ACC112 (cell line): ENCODE measurements at regions not wholly inside any gene's neighbourhood (a gene's known extent, or its start where the extent isn't known, plus 50 kb on each side); places are given as distances from the start of the nearest gene placed in this dataset.
A peak's percentile ranks its signal among the peaks of the same experiment; 100 is the strongest.
"Not testable (repeated sequence)": the region's sequence is repeated elsewhere in the genome, so short reads cannot be mapped to it uniquely, and the experiment has no call there.

ENCODE experiments used
- H2AFZ ChIP-seq: fragments of 200-600 bp; sonication (generic); one replicate; pipeline ENCODE4 v1.6.0; 2017; ENCODE audit warnings: antibody characterized with exemption, low read length; ENCODE audit not compliant: unreplicated experiment
- H3K27ac ChIP-seq: fragments of 200-600 bp; sonication (generic); 2 replicates; pipeline ENCODE4 v1.5.1; 2014; ENCODE audit warnings: low read depth, mild to moderate bottlenecking, antibody characterized with exemption, low read length, moderate library complexity
- H3K27me3 ChIP-seq: fragments of 200-600 bp; sonication (generic); 2 replicates; pipeline ENCODE4 v1.6.1; 2014; ENCODE audit warnings: mild to moderate bottlenecking, antibody characterized with exemption, low read length, moderate library complexity, mixed read lengths; ENCODE audit not compliant: insufficient read depth
- H3K36me3 ChIP-seq: fragments of 200-600 bp; sonication (generic); 2 replicates; pipeline ENCODE4 v1.6.1; 2016; ENCODE audit warnings: mild to moderate bottlenecking, antibody characterized with exemption, low read length, moderate library complexity, mixed read lengths; ENCODE audit not compliant: insufficient read depth
- H3K4me1 ChIP-seq: fragments of 200-600 bp; sonication (generic); one replicate; pipeline ENCODE4 v1.6.1; 2016; ENCODE audit warnings: low read length, mixed read lengths; ENCODE audit not compliant: insufficient read depth, unreplicated experiment, control insufficient read depth
- H3K4me3 ChIP-seq: fragments of 200-600 bp; sonication (generic); 2 replicates; pipeline ENCODE4 v1.5.1; 2014; ENCODE audit warnings: mild to moderate bottlenecking, low read depth, low read length
- H3K79me2 ChIP-seq: fragments of 200-600 bp; sonication (generic); one replicate; pipeline ENCODE4 v1.6.0; 2016; ENCODE audit warnings: low read length; ENCODE audit not compliant: control insufficient read depth, unreplicated experiment, insufficient read depth

DNA sequence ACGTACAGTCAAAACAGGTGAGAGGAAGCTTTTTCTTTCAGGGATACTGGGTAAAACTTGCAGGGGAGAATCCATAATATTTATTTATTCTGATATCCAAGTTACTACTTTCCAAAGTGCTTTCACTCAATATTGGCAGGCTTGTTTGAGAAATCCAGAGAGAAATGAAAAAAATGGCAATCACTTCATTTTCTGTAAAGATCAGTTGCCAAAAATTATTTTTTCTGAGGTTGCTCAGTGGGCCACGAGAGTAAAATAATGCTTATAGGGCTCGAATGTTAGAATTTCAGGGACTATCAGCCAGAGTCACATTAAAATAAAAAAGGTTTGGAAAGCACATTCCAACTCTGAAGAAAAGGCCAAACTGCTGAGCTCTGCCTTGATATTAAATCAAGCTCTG, 324.6 kb upstream of the RND3 start:
- no peaks in the 10 kb centered on the region for H3K79me2 ChIP-seq
- H3K4me3 ChIP-seq = no peak overlapping the region
- no peaks in the 10 kb centered on the region for H3K4me1 ChIP-seq
- no peaks in the 10 kb centered on the region for H3K36me3 ChIP-seq
- H3K27me3 ChIP-seq = no peaks in the 10 kb centered on the region
- H3K27ac ChIP-seq = no peak overlapping the region
- H2AFZ ChIP-seq = peak overlapping the region; percentile 44

GRCh38 chr2:150811259-150811855, 323.9 kb upstream of the RND3 start:
- Histone ChIP-seq H3K4me1 (no peaks in the 10 kb centered on the region), H3K36me3 (no peaks in the 10 kb centered on the region), H3K27ac (no peak overlapping the region), H3K27me3 (no peaks in the 10 kb centered on the region), H3K4me3 (no peak overlapping the region), H3K79me2 (no peaks in the 10 kb centered on the region), H2AFZ (peak overlapping the region; percentile 71)

DNA sequence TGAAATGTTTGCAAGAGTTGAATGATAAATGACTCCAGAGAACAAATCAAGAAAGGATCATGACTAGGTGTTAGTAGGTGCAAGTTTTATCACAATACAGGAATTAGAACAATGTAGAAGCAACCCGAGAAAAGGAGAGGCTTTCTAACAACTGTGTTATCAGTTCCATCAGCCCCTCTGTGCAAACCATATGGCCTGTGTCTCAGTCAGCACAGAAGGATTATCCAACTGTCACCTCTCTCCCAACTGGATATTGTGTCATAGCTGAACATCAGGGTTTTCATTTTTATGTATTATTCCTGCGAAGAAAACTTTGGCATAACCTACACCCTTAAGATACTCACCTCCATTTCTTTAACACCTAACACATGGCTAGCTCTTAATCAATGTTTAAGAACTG, 321.6 kb upstream of the RND3 start:
- Histone ChIP-seq H3K36me3 (no peaks in the 10 kb centered on the region), H3K4me3 (no peak overlapping the region), H3K79me2 (no peaks in the 10 kb centered on the region), H3K27me3 (no peaks in the 10 kb centered on the region), H3K4me1 (no peaks in the 10 kb centered on the region), H3K27ac (no peak overlapping the region), H2AFZ (no peak overlapping the region)

DNA sequence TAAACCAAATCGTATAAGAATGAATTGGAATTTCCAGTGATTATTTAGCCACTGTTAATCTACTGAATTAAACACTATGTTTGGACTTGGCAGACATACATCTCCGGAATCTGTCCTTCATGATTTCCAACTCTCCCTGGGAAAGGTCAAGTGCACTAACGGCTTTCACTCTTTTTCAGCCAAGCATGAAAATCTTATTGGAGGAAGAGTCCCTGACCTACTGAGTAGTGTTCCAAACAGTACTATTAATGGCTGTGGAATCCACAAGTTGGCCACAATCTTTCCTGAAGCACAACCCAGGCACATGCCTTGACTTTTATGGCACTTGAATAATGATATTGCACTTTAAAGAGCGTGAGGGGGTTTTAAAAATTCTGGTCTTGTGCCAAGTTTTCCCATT, 318.9 kb upstream of the RND3 start:
- Histone ChIP-seq H3K27me3 (no peaks in the 10 kb centered on the region), H3K79me2 (no peaks in the 10 kb centered on the region), H3K36me3 (no peaks in the 10 kb centered on the region), H2AFZ (no peak overlapping the region), H3K4me3 (no peak overlapping the region), H3K27ac (no peak overlapping the region), H3K4me1 (no peaks in the 10 kb centered on the region)

DNA sequence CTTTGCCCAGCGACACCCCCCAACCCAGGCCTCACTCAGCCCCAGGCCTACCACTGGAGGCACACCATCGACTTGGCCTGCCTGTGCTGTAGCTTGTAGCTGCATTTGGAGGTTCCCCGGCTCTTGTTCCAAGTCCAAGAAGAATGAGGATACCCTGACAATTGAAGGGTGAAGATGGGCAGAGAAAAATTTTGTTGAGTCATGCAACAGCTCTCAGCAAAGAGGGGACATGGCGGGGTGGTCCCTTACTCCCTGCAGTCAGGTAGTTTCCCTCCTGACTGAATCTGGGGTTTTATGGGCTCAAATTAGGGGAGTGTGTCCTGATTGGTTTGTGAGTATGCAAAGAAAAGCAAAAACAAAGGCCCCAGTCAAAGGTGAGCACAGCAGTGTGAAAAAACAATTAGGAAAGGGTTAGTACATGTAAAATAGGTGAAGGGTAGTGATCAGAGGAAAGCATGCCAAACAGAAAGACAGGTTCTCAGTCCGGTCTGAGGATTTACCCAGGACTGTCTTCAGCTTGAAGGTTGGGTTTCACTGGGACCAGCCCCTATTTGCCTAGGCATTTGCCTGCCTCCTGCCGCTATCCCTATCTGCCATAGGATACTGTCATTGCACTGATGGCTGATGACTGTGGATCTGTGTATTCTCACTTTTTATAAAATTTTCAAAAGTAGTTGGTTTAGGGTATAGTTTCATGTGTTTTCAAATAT, 316.4 kb upstream of the RND3 start:
- Histone ChIP-seq H3K27ac (no peak overlapping the region), H3K27me3 (no peaks in the 10 kb centered on the region), H3K4me1 (no peaks in the 10 kb centered on the region), H3K4me3 (no peak overlapping the region), H3K36me3 (no peaks in the 10 kb centered on the region), H2AFZ (no peak overlapping the region), H3K79me2 (no peaks in the 10 kb centered on the region)

- H3K27me3 ChIP-seq = no peaks in the 10 kb centered on the region
- no peak overlapping the region for H3K4me3 ChIP-seq
- no peaks in the 10 kb centered on the region for H3K4me1 ChIP-seq
- no peak overlapping the region for H2AFZ ChIP-seq
- H3K36me3 ChIP-seq = no peaks in the 10 kb centered on the region
- no peaks in the 10 kb centered on the region for H3K79me2 ChIP-seq
- H3K27ac ChIP-seq = no peak overlapping the region
Observed at GRCh38 chr2:150802635-150803034, 315.2 kb upstream of the RND3 start.

GRCh38 chr2:150796236-150796635, 308.8 kb upstream of the RND3 start:
- H3K4me1 ChIP-seq, H3K27me3 ChIP-seq, H2AFZ ChIP-seq, H3K36me3 ChIP-seq, H3K79me2 ChIP-seq, H3K4me3 ChIP-seq, H3K27ac ChIP-seq: not testable (repeated sequence)

GRCh38 chr2:150792780-150793300, 305.4 kb upstream of the RND3 start:
- H3K36me3 ChIP-seq = no peaks in the 10 kb centered on the region
- H3K27me3 ChIP-seq = no peaks in the 10 kb centered on the region
- no peak overlapping the region for H2AFZ ChIP-seq

DNA sequence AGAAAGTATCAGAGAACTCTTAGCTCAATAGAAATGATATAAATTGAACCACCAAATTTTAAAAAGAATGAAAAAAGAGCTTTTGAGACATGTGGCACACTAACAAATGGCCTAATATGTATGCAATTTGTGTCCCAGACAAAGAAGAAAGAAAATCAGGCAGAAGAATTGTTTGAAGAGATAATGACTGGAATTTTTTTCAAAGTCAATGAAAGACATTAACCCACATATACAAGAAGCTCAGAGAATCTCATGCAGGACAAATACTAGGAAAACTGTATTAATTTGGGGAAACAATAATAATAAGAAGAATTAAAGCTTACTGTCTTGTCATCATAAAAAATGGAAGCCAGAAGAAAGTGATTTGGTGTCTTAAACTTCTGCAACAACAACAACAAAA, 304.1 kb upstream of the RND3 start:
- Histone ChIP-seq H3K27me3 (no peaks in the 10 kb centered on the region), H3K4me3 (no peak overlapping the region), H2AFZ (no peak overlapping the region), H3K4me1 (no peaks in the 10 kb centered on the region), H3K36me3 (no peaks in the 10 kb centered on the region), H3K27ac (no peak overlapping the region), H3K79me2 (no peaks in the 10 kb centered on the region)

More at GRCh38 chr2:150792780-150793300, 305.4 kb upstream of the RND3 start:
- H3K4me3 ChIP-seq = no peak overlapping the region
- H3K27ac ChIP-seq = no peak overlapping the region
- H3K79me2 ChIP-seq = no peaks in the 10 kb centered on the region
- no peaks in the 10 kb centered on the region for H3K4me1 ChIP-seq

- Histone ChIP-seq H3K27me3 (no peaks in the 10 kb centered on the region), H2AFZ (no peak overlapping the region), H3K36me3 (no peaks in the 10 kb centered on the region), H3K79me2 (no peaks in the 10 kb centered on the region), H3K27ac (no peak overlapping the region), H3K4me1 (no peaks in the 10 kb centered on the region), H3K4me3 (no peak overlapping the region)
Observed at GRCh38 chr2:150789376-150789905, 302.0 kb upstream of the RND3 start.
